Activated B cell treated with CpG ODN at 0.5 μM for 24 hours (primary cell): ENCODE measurements at regions not wholly inside any gene's neighbourhood (a gene's known extent, or its start where the extent isn't known, plus 50 kb on each side); places are given as distances from the start of the nearest gene placed in this dataset.

ENCODE experiments used
- ATAC-seq: fragments of 200-7000 bp; cut with Tn5 transposase; one replicate; pipeline ENCODE4 v1.10.0; 2021; ENCODE audit warnings: low read depth, mild to moderate bottlenecking, moderate library complexity
- CTCF ChIA-PET: fragments of 350-600 bp; sonication (Branson Sonifier 250); formaldehyde crosslinking; loops from one replicate; lab custom pipeline; 2021; ENCODE audit warnings: antibody characterized with exemption; lab: Charles Lee
- POLR2A ChIA-PET: fragments of 350-600 bp; sonication (Branson Sonifier 250); formaldehyde crosslinking; loops from one replicate; lab custom pipeline; 2021; ENCODE audit warnings: antibody characterized with exemption; lab: Charles Lee
- DNase-seq: peaks from one replicate; pipeline ENCODE4 v3.0.0; 2022
- H3K27ac Mint-ChIP-seq: one replicate; pipeline ENCODE4 v1.8.0; 2020; ENCODE audit warnings: mixed read lengths
- H3K27me3 Mint-ChIP-seq: one replicate; pipeline ENCODE4 v1.8.0; 2021; ENCODE audit warnings: mixed read lengths
- H3K36me3 Mint-ChIP-seq: one replicate; pipeline ENCODE4 v1.8.0; 2021; ENCODE audit warnings: low read depth, mixed read lengths
- H3K4me1 Mint-ChIP-seq: one replicate; pipeline ENCODE4 v1.8.0; 2021; ENCODE audit warnings: mixed read lengths
- H3K4me3 Mint-ChIP-seq: one replicate; pipeline ENCODE4 v1.8.0; 2020; ENCODE audit warnings: mild to moderate bottlenecking, mixed read lengths
- H3K9me3 Mint-ChIP-seq: one replicate; pipeline ENCODE4 v1.8.0; 2020; ENCODE audit warnings: mixed read lengths
- intact Hi-C: fragments of 100-400 bp; cut with micrococcal nuclease; formaldehyde crosslinking; loops from one replicate; pipeline ENCODE4 v1.15.1; 2024
- TF ChIP-seq, protein P1 (sequence below): fragments of 200-600 bp; IDR thresholded peaks from one replicate; pipeline ENCODE4 v1.8.0; 2022; ENCODE audit warnings: antibody characterized with exemption, mild to moderate bottlenecking

DNA sequence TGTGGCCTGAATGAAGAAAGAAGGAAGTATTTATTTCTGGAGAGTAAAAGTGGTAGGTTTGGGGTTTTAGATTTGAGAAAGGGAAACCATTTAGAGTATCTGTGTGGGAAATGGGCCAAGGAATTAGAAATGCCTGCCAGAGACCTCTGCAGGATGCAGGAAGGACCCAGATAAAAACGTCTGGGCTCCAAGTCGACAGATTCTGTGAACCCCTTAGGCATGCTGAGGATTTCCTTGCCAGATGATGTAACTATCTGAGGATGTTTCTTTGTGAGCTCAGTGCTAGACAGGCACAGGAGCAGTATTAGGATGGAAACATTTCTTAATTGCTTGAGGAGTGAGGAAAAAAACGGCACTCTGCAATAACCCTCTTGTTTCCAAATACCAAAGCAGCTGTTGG, 251.8 kb upstream of the DMRT1 start:
- intact Hi-C loops, result no loop called here
- TF ChIP-seq, protein P1, sequence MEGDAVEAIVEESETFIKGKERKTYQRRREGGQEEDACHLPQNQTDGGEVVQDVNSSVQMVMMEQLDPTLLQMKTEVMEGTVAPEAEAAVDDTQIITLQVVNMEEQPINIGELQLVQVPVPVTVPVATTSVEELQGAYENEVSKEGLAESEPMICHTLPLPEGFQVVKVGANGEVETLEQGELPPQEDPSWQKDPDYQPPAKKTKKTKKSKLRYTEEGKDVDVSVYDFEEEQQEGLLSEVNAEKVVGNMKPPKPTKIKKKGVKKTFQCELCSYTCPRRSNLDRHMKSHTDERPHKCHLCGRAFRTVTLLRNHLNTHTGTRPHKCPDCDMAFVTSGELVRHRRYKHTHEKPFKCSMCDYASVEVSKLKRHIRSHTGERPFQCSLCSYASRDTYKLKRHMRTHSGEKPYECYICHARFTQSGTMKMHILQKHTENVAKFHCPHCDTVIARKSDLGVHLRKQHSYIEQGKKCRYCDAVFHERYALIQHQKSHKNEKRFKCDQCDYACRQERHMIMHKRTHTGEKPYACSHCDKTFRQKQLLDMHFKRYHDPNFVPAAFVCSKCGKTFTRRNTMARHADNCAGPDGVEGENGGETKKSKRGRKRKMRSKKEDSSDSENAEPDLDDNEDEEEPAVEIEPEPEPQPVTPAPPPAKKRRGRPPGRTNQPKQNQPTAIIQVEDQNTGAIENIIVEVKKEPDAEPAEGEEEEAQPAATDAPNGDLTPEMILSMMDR, result no peak
- ATAC-seq (no peak), DNase-seq (no peak)
- Mint-ChIP-seq H3K4me3 (no peak overlapping the region), H3K9me3 (no peaks in the 10 kb centered on the region), H3K36me3 (no peaks in the 10 kb centered on the region), H3K27me3 (peaks cover 4% of the 10 kb centered on the region), H3K27ac (no peak overlapping the region), H3K4me1 (peaks cover 3% of the 10 kb centered on the region)
- ChIA-PET POLR2A (no interaction called here), CTCF (no interaction called here)

DNA sequence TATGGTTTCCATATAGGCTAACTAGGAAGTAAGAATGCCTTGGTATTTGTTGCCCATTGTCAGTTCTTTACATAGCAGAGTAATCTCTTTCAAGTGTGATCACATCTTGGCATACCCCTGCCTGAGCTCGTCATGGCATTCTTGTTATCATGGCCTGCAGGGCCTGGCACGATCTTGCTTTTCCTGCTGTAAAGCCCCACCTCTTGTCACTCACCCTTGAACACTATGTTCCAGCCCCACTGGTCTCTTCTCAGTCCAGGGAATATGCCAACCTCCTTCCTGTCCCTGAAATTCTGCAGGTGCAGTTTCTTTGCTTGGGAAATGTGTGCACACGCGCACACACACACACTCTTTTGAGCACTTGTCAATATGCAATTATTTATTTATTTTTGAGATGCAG, 250.2 kb upstream of the DMRT1 start:
- H3K9me3 Mint-ChIP-seq, result no peaks in the 10 kb centered on the region
- H3K36me3 Mint-ChIP-seq, result no peaks in the 10 kb centered on the region
- H3K27ac Mint-ChIP-seq, result no peak overlapping the region
- peaks cover 4% of the 10 kb centered on the region for H3K27me3 Mint-ChIP-seq
- intact Hi-C loops, result no loop called here
- TF ChIP-seq, protein P1, result no peak
- no peak overlapping the region for H3K4me3 Mint-ChIP-seq
- DNase-seq (no peak), ATAC-seq (no peak)
- peaks cover 3% of the 10 kb centered on the region for H3K4me1 Mint-ChIP-seq
- ChIA-PET POLR2A (no interaction called here), CTCF (no interaction called here)

DNA sequence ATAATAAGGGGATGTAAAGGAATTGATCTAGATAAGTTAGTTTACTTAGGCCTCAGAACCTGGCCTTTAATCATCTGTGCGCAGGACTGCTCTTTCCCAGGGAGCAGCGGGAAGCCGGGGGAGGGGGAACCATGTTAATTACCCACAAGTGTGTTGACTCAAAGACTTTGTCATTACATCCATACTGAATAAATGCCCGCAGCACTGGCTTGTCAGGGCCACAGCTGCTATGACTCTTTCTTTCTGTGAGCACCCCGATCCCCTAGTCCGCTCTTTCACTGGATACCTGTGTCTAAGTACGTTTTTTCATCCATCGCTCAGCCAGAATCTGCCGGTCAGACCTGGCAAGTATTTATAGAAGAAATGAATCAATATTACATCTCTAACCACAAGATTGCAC, 249.3 kb upstream of the DMRT1 start:
- no peak overlapping the region for H3K4me3 Mint-ChIP-seq
- no peaks in the 10 kb centered on the region for H3K36me3 Mint-ChIP-seq
- peaks cover 4% of the 10 kb centered on the region for H3K27me3 Mint-ChIP-seq
- intact Hi-C loops, result no loop called here
- TF ChIP-seq, protein P1, result no peak
- ATAC-seq (no peak), DNase-seq (no peak)
- H3K27ac Mint-ChIP-seq, result no peak overlapping the region
- POLR2A ChIA-PET, result no interaction called here
- CTCF ChIA-PET, result no interaction called here
- peaks cover 3% of the 10 kb centered on the region for H3K4me1 Mint-ChIP-seq
- no peaks in the 10 kb centered on the region for H3K9me3 Mint-ChIP-seq

DNA sequence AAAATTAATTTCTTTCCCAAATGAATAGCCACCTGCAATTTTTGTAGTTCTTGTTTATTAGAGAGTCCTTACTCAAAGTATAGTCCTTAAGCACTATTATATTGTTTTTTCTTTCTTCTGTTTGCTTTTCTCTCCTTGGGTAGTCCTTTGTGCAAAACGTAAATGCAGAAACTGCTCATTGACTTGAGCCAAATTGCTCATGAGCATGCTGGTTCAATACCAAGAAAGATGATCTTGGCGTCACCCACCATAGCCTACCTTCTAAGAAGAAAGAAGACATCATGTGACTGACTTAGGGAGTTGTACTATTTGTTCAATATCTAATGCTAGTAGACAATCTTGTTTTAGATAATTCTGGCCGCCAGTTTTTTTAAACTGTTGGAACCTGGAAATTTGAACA, 248.8 kb upstream of the DMRT1 start:
- H3K27me3 Mint-ChIP-seq, result peaks cover 4% of the 10 kb centered on the region
- H3K9me3 Mint-ChIP-seq, result no peaks in the 10 kb centered on the region
- DNase-seq (no peak), ATAC-seq (no peak)
- H3K36me3 Mint-ChIP-seq, result no peaks in the 10 kb centered on the region
- ChIA-PET POLR2A (no interaction called here), CTCF (no interaction called here)
- H3K27ac Mint-ChIP-seq, result no peak overlapping the region
- H3K4me3 Mint-ChIP-seq, result no peak overlapping the region
- TF ChIP-seq, protein P1, result no peak
- peaks cover 3% of the 10 kb centered on the region for H3K4me1 Mint-ChIP-seq
- intact Hi-C loops, result no loop called here

DNA sequence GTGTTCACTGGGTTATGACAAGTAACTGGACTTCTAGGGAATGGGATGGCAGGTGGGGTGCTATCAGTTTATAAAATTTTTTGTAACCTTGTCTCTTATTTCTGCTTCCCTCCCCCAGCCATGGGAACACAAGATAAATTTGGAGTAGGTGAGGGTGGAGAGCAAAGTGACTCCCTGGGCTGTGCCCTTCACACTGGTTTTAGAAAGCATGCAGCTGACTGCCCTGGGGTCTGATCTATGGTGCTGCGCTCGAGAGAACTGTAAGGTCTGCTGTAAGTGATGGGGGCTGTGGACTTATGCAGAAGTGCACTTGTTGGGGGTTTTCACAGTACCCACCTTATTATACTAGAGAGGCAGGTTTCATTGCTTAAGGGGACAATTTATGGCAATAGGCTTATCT, 247.7 kb upstream of the DMRT1 start:
- peaks cover 4% of the 10 kb centered on the region for H3K27me3 Mint-ChIP-seq
- no peak overlapping the region for H3K27ac Mint-ChIP-seq
- TF ChIP-seq, protein P1, result no peak
- H3K4me1 Mint-ChIP-seq, result peaks cover 3% of the 10 kb centered on the region
- CTCF ChIA-PET, result no interaction called here
- ATAC-seq, result no peak
- no peak for DNase-seq
- POLR2A ChIA-PET, result no interaction called here
- intact Hi-C loops, result no loop called here
- H3K4me3 Mint-ChIP-seq, result no peak overlapping the region
- H3K36me3 Mint-ChIP-seq, result no peaks in the 10 kb centered on the region
- H3K9me3 Mint-ChIP-seq, result no peaks in the 10 kb centered on the region
